ENCODE measurements at regions not wholly inside any gene's neighbourhood (a gene's known extent, or its start where the extent isn't known, plus 50 kb on each side); places are given as distances from the start of the nearest gene placed in this dataset.

DNA sequence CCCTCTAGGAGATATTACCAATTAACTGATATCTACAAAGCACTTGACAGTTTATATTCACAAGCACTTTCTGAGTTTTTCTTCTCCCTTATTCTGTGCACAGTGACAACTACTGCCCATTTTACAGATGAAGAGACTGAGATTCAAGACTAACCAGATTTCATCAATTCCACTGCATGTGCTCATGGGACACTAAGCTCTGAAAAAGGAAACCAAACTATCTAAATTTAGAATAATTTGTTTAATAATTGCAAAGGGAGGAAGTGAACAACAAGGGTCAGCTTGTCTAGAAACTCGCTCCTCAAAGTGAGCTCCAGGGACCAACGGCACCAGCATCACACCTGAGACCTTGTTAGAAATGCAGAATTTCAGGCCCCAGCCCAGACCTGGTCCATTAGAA lies 50.8 kb upstream of the MYLIP start:
- DNase-seq (ENCODE audit: low spot score): no peak

DNA sequence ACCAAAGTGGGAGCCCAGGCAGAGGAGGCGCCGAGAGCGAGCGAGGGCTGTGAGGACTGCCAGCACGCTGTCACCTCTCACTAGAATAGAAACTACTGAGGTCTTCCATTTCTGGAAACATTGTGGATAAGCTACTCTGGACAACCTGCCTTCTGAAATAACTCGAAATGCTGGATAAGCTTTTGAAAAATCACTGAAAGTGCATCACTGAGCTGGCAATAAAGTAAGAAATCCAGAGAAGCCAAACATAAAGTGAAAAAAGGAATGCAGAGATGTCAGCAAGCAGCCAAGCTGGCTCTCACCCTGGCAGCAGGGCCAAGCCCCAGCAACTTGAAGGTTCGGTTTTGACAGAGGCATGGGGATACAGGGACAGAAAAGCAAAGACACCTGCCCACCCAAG lies 59.2 kb upstream of the MYLIP start:
- DNase-seq (ENCODE audit: low spot score): no peak

GRCh38 chr6:16069222-16069621 lies 59.7 kb upstream of the MYLIP start:
- no peak for DNase-seq (ENCODE audit: low spot score)

GRCh38 chr6:16067568-16067967 lies 61.3 kb upstream of the MYLIP start:
- DNase-seq (ENCODE audit: low spot score): no peak

DNA sequence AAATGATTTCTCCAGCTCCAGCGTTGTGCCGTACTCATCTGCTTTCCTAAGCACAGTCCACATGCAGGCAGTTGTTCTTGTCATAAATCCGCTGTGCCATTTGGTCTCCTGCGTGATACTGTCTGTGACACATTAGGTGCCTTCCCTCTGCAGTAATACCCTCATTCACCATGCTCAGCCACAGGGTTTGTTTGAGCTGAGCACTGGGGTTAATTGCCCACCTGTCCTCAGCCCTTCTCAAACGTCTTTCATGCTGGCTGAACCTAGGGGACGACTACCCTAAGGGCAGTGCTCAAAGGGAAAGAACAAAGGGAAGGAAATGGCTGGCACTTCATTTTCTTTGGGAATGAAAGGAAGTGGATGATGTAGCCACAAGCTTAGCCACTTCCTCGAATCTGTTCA lies 64.2 kb upstream of the MYLIP start:
- no peak for DNase-seq (ENCODE audit: low spot score)

DNA sequence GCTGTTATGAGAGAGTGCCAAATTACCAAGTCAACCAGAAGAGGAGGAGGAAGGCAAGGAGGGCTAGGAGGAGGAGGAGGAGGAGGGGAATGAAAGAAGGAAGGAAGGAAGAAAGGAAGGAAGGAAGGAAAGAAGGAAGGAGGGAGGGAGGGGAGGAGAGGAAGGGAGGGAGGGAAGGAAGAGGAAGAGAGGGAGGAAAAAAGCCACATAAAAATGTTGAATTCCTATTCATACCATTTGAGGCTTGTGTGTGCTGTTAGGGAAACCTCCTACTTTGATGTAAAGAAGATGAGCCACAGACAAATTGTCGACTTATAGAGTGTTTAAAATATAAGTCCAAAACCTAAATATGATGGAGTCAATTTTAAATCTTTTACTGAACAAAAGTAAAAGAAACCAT lies 65.3 kb upstream of the MYLIP start:
- no peak for DNase-seq (ENCODE audit: low spot score)

DNA sequence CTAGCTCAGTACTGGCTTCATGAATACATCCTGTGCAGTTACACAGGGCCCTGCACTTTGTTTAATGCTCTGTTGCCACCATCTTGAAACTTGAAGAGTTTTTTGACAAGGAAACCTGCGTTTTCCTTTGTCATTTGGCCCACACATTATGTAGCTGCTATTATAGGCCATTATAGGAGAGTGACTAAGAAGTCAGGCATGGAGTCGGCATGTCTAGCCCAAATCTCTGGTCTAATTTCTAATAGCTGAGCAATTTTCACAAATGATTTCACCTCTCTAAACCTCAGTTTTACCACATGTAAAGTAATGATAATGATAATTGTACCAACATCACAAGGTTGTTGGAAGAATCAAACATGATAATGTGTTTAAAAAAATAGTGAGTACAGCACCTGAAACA lies 67.1 kb upstream of the MYLIP start:
- DNase-seq (ENCODE audit: low spot score): no peak

- no peak for DNase-seq (ENCODE audit: low spot score)
Observed at GRCh38 chr6:16060039-16060438, 68.8 kb upstream of the MYLIP start.

DNA sequence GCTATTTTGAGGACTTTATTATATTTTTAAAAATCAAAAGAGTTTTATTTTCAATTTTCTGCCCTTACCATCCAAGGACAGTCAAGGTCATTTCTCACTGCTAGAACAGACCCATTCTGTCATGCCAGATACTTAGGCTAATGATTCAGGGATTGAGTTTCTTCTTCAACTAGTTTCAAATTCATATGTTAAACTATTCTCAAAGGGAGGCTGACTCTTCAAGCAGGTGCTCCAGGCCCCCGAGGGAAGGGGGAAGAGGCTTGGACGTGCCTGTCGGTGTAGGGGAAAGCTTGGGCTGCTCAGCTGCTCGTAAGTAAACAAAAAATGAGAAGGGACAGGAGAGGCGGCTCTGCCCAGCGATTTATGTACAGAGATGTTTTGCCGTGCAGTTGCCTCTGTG lies 69.4 kb upstream of the MYLIP start:
- DNase-seq (ENCODE audit: low spot score): no peak

DNA sequence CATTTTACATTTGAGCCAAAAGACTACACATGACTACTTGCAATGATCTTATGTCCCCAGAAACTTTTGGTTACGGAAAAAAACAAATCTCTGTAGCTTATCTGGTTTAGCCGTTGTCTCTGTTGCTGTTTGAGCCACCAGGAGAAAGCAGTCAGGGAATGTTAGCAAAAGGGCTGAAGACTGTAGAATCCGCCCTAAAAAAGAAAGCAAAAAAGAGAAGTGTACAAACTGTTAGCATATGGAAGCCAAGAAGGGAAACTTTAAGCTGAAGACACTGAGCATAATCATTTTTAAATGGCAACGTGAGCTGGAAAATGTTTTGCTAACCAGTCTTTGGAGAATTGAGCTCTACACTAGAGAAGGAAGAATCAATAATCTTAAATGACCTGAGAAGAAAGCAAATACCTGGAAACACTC lies 69.9 kb upstream of the MYLIP start:
- no peak for DNase-seq (ENCODE audit: low spot score)

DNA sequence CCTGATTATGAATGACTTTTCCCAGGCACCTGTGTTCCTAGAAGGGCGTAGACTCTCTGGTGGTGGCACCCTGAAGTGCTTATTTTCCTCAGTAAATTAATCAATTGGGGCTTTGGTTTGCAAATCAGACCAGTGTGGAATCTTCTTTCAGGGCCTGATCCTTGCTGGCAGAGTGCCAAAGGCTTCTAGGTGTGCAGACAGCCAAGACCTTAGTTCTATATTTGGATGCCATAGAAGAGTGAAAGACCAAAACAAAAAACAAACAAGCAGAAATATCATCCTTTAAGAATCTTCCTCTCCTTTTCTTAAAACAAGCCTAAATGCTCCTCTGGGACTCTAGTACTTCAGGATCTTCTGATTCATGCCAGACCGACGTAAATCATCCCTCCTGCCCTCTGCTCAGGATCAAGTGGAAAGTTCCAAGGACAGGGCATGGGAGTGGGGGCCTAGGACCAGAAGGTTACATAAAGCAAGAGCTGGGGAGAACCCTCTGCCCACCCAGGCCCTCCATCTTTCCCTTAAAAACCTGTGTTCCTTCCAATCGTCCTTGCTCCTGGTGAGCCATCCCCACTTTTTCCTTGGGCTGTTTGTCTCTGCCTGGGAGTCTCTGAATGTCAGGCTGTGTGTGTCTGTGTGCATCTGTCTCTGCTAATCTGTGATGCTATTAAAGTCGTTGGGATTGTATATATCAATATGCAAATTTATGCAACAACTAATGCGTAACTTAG lies 70.5 kb upstream of the MYLIP start:
- DNase-seq (ENCODE audit: low spot score): peak; percentile 23

DNA sequence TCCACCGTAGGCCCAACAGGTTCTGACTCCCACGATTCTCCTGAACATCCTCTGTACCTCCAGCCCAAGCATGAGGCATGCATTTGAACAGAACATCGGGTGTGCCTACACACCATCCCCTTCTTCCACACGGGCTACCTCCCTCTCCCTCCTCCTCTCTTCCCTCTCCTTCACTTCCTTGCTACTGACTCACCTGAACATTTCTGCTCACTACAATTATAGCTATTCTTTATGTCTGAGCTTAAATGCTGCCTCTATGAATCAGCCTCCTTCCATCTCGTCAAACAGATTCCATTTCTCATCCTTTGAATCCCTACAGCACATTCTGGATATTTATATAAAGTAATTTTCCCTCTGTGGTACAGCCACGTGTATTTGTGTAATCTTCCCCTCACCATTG lies 71.4 kb upstream of the MYLIP start:
- DNase-seq (ENCODE audit: low spot score): no peak

DNA sequence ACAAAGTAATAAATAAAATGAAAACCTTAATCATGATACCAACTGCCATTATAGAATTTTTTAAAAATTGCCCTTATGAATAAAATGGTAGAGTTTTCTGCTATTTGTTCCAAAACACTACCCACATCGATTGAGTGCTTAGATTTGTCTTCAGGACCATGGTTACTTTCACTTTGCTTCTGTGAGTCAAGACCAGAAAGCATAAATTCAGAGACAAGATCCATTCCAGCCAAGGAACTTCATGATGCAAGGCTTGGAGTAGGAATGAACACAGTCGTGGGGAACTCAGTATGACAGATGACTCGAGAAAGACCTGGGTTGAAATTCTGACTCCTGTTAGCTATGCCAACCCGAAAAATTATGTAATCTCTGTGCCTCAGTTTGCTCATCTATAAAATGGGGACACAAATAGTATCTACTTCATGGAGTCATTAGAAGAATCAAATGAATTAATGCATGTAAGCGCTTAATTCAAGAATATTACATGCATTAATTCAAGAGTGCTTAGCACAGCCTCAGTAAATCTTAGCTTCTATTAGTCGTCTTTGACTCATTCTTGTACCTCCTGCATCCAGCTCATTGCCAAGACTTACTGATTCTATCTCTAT lies 72.5 kb upstream of the MYLIP start:
- no peak for DNase-seq (ENCODE audit: low spot score)

- no peak for DNase-seq (ENCODE audit: low spot score)
Observed at GRCh38 chr6:16055852-16056251, 73.0 kb upstream of the MYLIP start.

DNA sequence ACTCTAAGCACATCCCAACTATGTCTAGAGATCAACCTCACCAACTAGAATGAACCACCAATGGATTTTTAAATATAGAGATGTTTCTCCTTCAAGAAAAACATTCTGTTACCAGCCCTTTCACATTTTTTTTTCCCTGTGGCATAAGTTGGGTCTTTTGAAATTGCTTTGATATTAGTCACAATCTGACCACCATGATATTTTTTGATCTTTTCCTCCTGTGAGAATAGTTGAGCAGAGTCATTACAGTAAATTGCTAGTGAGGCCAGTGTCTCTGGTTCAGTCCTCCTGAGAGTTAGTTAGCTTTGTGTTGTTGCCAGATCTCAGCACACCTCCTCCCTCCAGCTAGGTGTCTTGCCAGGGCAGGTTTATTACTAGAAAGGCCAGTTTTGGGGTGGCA lies 79.7 kb upstream of the MYLIP start:
- DNase-seq (ENCODE audit: low spot score): no peak

GRCh38 chr6:16048221-16048620 lies 80.7 kb upstream of the MYLIP start:
- no peak for DNase-seq (ENCODE audit: low spot score)

- DNase-seq (ENCODE audit: low spot score): no peak
Observed at GRCh38 chr6:16047435-16047990, 81.4 kb upstream of the MYLIP start.

DNA sequence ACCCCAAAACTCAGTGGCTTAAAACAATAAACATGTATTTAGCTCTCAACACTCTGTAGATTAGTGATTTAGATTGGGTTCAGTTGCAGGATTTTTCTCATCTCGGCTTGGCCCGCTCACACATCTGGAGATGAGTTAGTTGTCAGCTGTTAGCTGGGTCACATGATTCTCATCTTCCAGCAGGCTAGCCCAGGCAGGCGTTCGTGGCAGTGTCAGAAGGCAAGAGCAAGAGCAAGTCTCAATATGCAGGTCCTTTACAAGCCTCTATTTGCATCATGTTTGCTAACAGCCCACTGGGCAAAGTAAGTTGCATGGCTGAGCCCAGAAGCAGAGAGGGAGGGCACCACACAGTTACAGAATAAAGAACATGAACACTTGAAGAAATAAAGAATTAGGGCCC lies 83.6 kb upstream of the MYLIP start:
- no peak for DNase-seq (ENCODE audit: low spot score)

GRCh38 chr6:16044211-16044643 lies 84.7 kb upstream of the MYLIP start:
- DNase-seq (ENCODE audit: low spot score): no peak

GRCh38 chr6:16043171-16044135 lies 85.4 kb upstream of the MYLIP start:
- DNase-seq (ENCODE audit: low spot score): no peak

GRCh38 chr6:16042751-16043150 lies 86.1 kb upstream of the MYLIP start:
- no peak for DNase-seq (ENCODE audit: low spot score)

GRCh38 chr6:16041327-16041726 lies 87.6 kb upstream of the MYLIP start:
- DNase-seq (ENCODE audit: low spot score): no peak

- DNase-seq (ENCODE audit: low spot score): no peak
Observed at GRCh38 chr6:16040628-16040974, 88.3 kb upstream of the MYLIP start.

Measured in hematopoietic multipotent progenitor cell treated with erythropoietin and hydrocortisone succinate and interleukin-3 and kit ligand, for 17 days (in vitro differentiated cells).